ENCODE measurements at regions not wholly inside any gene's neighbourhood (a gene's known extent, or its start where the extent isn't known, plus 50 kb on each side); places are given as distances from the start of the nearest gene placed in this dataset.

- TF ChIP-seq CTCF (conservative IDR thresholded peaks at IDR 0.05 in 1 of 2, IDR thresholded peaks at IDR 0.05 in 1 of 2; ENCODE audit: extremely low read depth in 1 of 2, insufficient read depth in 1 of 2, low read depth in 1 of 2, low read length in 2 of 2): no peak
- no peak for TF ChIP-seq EZH2 (IDR thresholded peaks at IDR 0.05; ENCODE audit: borderline replicate concordance, low read length)
Measured at GRCh38 chr4:152100379-152101201, 339.8 kb upstream of the GATB start.
